GM12892 (cell line): ENCODE measurements at regions not wholly inside any gene's neighbourhood (a gene's known extent, or its start where the extent isn't known, plus 50 kb on each side); places are given as distances from the start of the nearest gene placed in this dataset.
"Not testable (repeated sequence)": the region's sequence is repeated elsewhere in the genome, so short reads cannot be mapped to it uniquely, and the experiment has no call there.

Experiments used
- POLR2A ChIP-seq: IDR thresholded peaks from 2 replicates; pipeline ENCODE4 v1.6.1; 2011; ENCODE audit warnings: low read depth, low read length, control low read depth
- POLR2AphosphoS5 ChIP-seq: IDR thresholded peaks from 2 replicates; pipeline ENCODE4 v1.6.1; 2011; ENCODE audit warnings: low read depth, low read length, control low read depth
- TAF1 ChIP-seq: IDR thresholded peaks from 2 replicates; pipeline ENCODE4 v1.6.1; 2011; ENCODE audit warnings: low read depth, mild to moderate bottlenecking, control low read depth, low read length, borderline replicate concordance

- TF ChIP-seq POLR2AphosphoS5, POLR2A, TAF1: not testable (repeated sequence)
Measured at GRCh38 chr3:20370273-20371063, 184.5 kb upstream of the SGO1 start.
